GM12865 (cell line): ENCODE measurements at regions not wholly inside any gene's neighbourhood (a gene's known extent, or its start where the extent isn't known, plus 50 kb on each side); places are given as distances from the start of the nearest gene placed in this dataset.

Source experiments
- DNase-seq: peaks from one replicate; pipeline ENCODE4 v3.0.0; 2010; ENCODE audit warnings: low read depth
- H3K4me3 ChIP-seq: 2 replicates; pipeline ENCODE4 v1.5.1; 2011; ENCODE audit warnings: mild to moderate bottlenecking, low read depth, low read length, control low read depth
- TF ChIP-seq, protein P1 (sequence below): IDR thresholded peaks from 2 replicates; pipeline ENCODE4 v1.5.1; 2011; ENCODE audit warnings: low read length, control low read depth, low read depth, inconsistent platforms; ENCODE audit not compliant: insufficient read depth; ENCODE audit errors: missing control alignments

GRCh38 chr22:48709976-48710375 lies 1117.7 kb downstream of the BRD1 start:
- DNase-seq: no peak
- H3K4me3 ChIP-seq: no peak overlapping the region
- TF ChIP-seq, protein P1, sequence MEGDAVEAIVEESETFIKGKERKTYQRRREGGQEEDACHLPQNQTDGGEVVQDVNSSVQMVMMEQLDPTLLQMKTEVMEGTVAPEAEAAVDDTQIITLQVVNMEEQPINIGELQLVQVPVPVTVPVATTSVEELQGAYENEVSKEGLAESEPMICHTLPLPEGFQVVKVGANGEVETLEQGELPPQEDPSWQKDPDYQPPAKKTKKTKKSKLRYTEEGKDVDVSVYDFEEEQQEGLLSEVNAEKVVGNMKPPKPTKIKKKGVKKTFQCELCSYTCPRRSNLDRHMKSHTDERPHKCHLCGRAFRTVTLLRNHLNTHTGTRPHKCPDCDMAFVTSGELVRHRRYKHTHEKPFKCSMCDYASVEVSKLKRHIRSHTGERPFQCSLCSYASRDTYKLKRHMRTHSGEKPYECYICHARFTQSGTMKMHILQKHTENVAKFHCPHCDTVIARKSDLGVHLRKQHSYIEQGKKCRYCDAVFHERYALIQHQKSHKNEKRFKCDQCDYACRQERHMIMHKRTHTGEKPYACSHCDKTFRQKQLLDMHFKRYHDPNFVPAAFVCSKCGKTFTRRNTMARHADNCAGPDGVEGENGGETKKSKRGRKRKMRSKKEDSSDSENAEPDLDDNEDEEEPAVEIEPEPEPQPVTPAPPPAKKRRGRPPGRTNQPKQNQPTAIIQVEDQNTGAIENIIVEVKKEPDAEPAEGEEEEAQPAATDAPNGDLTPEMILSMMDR: no peak

DNA sequence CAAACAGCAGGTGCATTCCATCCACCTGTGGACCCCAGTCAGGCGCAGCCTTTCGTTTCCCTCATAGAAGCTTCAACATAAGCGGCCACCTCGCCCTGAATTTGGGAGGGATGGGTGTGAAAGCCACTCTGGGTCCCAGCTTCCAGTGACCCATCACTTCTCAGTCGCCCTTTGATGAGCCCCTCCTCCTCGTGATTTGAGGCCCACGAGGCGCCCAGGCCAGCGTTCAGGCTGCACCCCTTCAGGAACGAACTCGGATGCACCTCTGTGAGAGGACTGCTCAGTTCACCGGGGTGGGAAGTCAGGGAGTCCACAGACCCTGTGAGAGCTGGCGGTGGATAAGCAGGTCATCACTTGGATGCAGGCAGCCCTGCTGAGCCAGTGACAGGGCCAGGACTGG lies 1118.2 kb downstream of the BRD1 start:
- TF ChIP-seq, protein P1: no peak
- no peak overlapping the region for H3K4me3 ChIP-seq
- no peak for DNase-seq

- no peak for DNase-seq
- no peak overlapping the region for H3K4me3 ChIP-seq
- TF ChIP-seq, protein P1: no peak
These were observed 1119.0 kb downstream of the BRD1 start for GRCh38 chr22:48708558-48709245.

DNA sequence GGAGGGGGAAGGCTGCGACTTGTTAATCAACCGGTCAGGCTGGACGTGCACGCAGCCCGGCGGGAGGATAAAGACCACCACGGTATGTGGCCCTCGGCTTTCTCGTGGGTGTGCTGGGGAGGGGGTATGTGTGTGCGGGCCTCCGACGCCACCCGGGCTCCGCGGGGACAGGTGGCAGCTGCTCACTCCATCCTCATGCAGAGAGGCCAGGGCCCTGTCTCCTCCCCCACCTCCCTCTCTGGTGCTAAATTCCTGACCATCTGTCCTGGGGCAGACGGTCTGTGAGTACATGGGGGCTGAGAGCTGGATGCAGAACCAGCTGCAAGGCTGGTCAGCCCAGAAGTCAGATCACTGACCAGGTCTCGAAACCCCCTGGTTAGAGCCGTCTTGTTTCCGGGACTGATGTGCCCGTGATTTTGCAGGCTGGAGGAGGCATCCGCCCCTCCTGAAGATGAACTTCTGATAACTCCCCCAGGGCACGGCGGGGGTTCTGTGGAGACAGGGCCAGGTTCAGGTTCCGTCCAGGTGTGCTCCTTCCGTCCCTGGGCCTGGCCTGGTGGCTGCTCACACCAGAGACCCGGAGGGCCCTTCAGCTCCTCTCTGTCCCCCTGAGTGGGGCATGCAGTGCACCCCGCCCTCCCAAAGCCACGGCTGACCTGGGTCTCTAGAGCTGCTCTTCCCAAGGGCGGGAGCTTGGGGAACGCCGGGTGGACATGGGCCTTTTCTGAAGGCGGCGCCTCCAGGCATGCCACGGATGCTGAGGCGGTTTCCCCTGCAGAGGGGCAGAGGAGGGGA lies 1119.7 kb downstream of the BRD1 start:
- no peak for DNase-seq
- no peak overlapping the region for H3K4me3 ChIP-seq
- TF ChIP-seq, protein P1: no peak

DNA sequence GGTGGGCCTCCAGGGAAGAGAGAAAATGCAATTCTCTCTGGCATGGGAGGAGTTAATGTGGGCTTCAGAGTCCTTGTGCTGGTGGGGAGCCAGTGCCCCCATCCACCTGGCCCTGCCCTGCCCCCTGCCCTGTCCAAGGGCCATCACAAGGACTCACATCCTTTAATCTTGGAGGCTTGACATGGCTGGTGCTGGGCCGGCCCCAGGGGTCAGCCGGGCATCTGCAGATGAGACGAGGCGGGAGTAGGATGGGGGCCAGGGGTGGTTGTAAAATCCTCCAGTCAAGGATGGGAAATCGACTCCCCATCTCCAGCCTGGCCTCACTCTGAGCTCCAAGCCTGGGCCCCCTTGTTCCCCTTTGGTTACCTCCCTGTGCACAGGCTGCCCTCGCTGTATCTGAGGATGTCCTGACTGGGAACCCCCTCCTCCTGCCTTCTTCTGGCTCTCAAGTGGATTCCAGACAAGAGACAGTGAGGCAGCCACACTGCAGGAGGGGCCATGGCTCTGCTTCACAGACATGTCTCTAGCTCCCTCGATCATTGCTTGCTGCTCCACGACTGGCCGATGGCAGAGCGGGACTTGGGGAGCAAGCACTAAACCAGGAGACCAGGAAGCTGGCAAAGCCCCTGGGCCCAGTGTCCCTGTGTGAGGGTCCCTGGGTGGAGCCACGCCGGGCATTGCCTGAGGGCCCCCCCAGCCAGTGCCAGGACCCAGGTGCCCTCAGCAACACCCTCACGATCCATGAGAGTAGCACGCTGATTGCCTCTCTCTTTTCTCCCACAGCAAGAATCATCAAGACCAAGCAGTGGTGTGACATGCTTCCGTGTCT lies 1120.5 kb downstream of the BRD1 start:
- H3K4me3 ChIP-seq: no peak overlapping the region
- DNase-seq: no peak
- TF ChIP-seq, protein P1: no peak

- H3K4me3 ChIP-seq: no peak overlapping the region
- TF ChIP-seq, protein P1: no peak
- no peak for DNase-seq
These were observed 1121.6 kb downstream of the BRD1 start for GRCh38 chr22:48705917-48706605.
